ENCODE measurements at regions not wholly inside any gene's neighbourhood (a gene's known extent, or its start where the extent isn't known, plus 50 kb on each side); places are given as distances from the start of the nearest gene placed in this dataset.

DNA sequence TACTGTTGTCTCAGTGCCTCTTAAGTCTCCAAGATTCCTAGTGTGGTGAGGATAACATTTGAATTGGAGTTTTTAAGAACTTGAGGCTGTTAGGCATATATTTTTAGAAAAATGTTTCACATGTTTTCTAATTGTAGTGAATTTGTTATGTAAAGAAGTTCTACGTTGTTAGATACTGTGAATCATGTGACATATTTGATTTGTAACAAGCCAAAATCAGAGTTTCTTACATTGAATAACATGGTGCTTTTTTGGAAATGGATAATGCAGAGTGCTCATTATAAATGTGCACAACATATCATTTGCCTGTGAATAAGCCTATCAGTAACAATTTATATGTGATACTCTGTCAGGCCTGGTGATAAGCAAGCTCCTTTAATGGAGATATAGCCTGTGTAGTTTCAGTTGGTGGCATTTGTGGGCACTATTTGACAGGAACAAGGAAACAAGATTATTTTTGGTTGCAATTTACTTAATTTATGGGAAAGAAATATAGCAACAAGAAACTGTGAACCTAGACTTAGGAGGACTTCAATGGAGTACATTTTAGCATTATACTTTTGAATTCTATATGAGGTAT, 328.8 kb downstream of the ARPP21 start (continued):
- TF ChIP-seq, protein P1, sequence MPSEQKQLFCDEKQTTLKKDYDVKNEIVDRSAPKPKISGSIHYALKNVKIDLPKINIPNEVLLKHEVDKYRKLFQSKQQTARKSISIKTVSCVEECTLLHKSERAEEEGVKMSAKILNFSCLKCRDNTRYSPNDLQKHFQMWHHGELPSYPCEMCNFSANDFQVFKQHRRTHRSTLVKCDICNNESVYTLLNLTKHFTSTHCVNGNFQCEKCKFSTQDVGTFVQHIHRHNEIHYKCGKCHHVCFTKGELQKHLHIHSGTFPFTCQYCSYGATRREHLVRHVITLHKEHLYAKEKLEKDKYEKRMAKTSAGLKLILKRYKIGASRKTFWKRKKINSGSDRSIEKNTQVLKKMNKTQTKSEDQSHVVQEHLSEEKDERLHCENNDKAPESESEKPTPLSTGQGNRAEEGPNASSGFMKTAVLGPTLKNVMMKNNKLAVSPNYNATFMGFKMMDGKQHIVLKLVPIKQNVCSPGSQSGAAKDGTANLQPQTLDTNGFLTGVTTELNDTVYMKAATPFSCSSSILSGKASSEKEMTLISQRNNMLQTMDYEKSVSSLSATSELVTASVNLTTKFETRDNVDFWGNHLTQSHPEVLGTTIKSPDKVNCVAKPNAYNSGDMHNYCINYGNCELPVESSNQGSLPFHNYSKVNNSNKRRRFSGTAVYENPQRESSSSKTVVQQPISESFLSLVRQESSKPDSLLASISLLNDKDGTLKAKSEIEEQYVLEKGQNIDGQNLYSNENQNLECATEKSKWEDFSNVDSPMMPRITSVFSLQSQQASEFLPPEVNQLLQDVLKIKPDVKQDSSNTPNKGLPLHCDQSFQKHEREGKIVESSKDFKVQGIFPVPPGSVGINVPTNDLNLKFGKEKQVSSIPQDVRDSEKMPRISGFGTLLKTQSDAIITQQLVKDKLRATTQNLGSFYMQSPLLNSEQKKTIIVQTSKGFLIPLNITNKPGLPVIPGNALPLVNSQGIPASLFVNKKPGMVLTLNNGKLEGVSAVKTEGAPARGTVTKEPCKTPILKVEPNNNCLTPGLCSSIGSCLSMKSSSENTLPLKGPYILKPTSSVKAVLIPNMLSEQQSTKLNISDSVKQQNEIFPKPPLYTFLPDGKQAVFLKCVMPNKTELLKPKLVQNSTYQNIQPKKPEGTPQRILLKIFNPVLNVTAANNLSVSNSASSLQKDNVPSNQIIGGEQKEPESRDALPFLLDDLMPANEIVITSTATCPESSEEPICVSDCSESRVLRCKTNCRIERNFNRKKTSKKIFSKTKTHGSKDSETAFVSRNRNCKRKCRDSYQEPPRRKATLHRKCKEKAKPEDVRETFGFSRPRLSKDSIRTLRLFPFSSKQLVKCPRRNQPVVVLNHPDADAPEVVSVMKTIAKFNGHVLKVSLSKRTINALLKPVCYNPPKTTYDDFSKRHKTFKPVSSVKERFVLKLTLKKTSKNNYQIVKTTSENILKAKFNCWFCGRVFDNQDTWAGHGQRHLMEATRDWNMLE (tag by site-specific recombination; conservative IDR thresholded peaks at IDR 0.05; ENCODE audit: low read depth): no peak
- TF ChIP-seq, protein P2, sequence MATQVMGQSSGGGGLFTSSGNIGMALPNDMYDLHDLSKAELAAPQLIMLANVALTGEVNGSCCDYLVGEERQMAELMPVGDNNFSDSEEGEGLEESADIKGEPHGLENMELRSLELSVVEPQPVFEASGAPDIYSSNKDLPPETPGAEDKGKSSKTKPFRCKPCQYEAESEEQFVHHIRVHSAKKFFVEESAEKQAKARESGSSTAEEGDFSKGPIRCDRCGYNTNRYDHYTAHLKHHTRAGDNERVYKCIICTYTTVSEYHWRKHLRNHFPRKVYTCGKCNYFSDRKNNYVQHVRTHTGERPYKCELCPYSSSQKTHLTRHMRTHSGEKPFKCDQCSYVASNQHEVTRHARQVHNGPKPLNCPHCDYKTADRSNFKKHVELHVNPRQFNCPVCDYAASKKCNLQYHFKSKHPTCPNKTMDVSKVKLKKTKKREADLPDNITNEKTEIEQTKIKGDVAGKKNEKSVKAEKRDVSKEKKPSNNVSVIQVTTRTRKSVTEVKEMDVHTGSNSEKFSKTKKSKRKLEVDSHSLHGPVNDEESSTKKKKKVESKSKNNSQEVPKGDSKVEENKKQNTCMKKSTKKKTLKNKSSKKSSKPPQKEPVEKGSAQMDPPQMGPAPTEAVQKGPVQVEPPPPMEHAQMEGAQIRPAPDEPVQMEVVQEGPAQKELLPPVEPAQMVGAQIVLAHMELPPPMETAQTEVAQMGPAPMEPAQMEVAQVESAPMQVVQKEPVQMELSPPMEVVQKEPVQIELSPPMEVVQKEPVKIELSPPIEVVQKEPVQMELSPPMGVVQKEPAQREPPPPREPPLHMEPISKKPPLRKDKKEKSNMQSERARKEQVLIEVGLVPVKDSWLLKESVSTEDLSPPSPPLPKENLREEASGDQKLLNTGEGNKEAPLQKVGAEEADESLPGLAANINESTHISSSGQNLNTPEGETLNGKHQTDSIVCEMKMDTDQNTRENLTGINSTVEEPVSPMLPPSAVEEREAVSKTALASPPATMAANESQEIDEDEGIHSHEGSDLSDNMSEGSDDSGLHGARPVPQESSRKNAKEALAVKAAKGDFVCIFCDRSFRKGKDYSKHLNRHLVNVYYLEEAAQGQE (tag by site-specific recombination; IDR thresholded peaks at IDR 0.05): no peak
- TF ChIP-seq, protein P3, sequence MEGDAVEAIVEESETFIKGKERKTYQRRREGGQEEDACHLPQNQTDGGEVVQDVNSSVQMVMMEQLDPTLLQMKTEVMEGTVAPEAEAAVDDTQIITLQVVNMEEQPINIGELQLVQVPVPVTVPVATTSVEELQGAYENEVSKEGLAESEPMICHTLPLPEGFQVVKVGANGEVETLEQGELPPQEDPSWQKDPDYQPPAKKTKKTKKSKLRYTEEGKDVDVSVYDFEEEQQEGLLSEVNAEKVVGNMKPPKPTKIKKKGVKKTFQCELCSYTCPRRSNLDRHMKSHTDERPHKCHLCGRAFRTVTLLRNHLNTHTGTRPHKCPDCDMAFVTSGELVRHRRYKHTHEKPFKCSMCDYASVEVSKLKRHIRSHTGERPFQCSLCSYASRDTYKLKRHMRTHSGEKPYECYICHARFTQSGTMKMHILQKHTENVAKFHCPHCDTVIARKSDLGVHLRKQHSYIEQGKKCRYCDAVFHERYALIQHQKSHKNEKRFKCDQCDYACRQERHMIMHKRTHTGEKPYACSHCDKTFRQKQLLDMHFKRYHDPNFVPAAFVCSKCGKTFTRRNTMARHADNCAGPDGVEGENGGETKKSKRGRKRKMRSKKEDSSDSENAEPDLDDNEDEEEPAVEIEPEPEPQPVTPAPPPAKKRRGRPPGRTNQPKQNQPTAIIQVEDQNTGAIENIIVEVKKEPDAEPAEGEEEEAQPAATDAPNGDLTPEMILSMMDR (tag by site-specific recombination; IDR thresholded peaks at IDR 0.05): no peak
- TF ChIP-seq, protein P4, sequence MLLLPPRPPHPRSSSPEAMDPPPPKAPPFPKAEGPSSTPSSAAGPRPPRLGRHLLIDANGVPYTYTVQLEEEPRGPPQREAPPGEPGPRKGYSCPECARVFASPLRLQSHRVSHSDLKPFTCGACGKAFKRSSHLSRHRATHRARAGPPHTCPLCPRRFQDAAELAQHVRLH (tag by site-specific recombination; IDR thresholded peaks at IDR 0.05): no peak
- TF ChIP-seq ZNF658 (tag by site-specific recombination; IDR thresholded peaks at IDR 0.05) (no peak), MEIS1 (CRISPR knock-in tag; IDR thresholded peaks at IDR 0.05; ENCODE audit: borderline replicate concordance) (no peak), ZNF311 (tag by site-specific recombination; IDR thresholded peaks at IDR 0.05; ENCODE audit: borderline replicate concordance) (no peak)
- TF ChIP-seq, protein P5, sequence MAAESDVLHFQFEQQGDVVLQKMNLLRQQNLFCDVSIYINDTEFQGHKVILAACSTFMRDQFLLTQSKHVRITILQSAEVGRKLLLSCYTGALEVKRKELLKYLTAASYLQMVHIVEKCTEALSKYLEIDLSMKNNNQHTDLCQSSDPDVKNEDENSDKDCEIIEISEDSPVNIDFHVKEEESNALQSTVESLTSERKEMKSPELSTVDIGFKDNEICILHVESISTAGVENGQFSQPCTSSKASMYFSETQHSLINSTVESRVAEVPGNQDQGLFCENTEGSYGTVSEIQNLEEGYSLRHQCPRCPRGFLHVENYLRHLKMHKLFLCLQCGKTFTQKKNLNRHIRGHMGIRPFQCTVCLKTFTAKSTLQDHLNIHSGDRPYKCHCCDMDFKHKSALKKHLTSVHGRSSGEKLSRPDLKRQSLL (tag by site-specific recombination; IDR thresholded peaks at IDR 0.05): no peak

DNA sequence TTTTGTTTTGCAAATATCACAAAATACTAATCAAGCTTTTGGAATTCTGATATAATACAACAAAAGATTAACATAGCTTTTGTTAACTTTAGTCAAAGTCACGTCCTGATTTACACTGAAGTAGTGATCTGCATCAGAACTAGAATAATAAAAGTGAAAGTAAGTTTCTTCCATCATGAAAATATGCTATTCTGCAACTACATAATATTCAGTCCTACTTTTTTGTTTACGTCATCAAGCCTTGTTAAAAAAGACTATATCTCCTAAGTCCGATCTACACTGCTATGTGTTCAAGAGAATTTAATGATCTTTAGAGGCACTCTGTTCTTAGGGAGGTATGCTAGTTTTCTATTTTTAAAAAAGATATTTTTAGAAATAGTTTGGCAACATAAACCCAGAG, 330.1 kb downstream of the ARPP21 start:
- CTCF ChIA-PET: interaction anchor here (0.7 kb wide), 1 partner anchor 227 kb away, joined by 3 read pairs; no protein-coding TSS in a partner anchor
- POLR2A ChIA-PET: no interaction called here
- H3K27ac ChIP-seq (ENCODE audit: extremely low read depth, low read depth, low read length): no peak overlapping the region
- TF ChIP-seq BCL11A (tag by site-specific recombination; IDR thresholded peaks at IDR 0.05; ENCODE audit: low read depth) (no peak), ZNF138 (tag by site-specific recombination; IDR thresholded peaks at IDR 0.05; ENCODE audit: borderline replicate concordance) (no peak), ZNF426 (tag by site-specific recombination; IDR thresholded peaks at IDR 0.05) (no peak), OVOL3 (tag by site-specific recombination; IDR thresholded peaks at IDR 0.05) (no peak), ZNF10 (tag by site-specific recombination; IDR thresholded peaks at IDR 0.05) (no peak)
- TF ChIP-seq, protein P6, sequence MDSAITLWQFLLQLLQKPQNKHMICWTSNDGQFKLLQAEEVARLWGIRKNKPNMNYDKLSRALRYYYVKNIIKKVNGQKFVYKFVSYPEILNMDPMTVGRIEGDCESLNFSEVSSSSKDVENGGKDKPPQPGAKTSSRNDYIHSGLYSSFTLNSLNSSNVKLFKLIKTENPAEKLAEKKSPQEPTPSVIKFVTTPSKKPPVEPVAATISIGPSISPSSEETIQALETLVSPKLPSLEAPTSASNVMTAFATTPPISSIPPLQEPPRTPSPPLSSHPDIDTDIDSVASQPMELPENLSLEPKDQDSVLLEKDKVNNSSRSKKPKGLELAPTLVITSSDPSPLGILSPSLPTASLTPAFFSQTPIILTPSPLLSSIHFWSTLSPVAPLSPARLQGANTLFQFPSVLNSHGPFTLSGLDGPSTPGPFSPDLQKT (IDR thresholded peaks at IDR 0.05; ENCODE audit: borderline replicate concordance, low read depth, low read length): no peak
- TF ChIP-seq, protein P7, sequence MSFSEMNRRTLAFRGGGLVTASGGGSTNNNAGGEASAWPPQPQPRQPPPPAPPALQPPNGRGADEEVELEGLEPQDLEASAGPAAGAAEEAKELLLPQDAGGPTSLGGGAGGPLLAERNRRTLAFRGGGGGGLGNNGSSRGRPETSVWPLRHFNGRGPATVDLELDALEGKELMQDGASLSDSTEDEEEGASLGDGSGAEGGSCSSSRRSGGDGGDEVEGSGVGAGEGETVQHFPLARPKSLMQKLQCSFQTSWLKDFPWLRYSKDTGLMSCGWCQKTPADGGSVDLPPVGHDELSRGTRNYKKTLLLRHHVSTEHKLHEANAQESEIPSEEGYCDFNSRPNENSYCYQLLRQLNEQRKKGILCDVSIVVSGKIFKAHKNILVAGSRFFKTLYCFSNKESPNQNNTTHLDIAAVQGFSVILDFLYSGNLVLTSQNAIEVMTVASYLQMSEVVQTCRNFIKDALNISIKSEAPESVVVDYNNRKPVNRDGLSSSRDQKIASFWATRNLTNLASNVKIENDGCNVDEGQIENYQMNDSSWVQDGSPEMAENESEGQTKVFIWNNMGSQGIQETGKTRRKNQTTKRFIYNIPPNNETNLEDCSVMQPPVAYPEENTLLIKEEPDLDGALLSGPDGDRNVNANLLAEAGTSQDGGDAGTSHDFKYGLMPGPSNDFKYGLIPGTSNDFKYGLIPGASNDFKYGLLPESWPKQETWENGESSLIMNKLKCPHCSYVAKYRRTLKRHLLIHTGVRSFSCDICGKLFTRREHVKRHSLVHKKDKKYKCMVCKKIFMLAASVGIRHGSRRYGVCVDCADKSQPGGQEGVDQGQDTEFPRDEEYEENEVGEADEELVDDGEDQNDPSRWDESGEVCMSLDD (tag by site-specific recombination; IDR thresholded peaks at IDR 0.05): no peak
- TF ChIP-seq, protein P8, sequence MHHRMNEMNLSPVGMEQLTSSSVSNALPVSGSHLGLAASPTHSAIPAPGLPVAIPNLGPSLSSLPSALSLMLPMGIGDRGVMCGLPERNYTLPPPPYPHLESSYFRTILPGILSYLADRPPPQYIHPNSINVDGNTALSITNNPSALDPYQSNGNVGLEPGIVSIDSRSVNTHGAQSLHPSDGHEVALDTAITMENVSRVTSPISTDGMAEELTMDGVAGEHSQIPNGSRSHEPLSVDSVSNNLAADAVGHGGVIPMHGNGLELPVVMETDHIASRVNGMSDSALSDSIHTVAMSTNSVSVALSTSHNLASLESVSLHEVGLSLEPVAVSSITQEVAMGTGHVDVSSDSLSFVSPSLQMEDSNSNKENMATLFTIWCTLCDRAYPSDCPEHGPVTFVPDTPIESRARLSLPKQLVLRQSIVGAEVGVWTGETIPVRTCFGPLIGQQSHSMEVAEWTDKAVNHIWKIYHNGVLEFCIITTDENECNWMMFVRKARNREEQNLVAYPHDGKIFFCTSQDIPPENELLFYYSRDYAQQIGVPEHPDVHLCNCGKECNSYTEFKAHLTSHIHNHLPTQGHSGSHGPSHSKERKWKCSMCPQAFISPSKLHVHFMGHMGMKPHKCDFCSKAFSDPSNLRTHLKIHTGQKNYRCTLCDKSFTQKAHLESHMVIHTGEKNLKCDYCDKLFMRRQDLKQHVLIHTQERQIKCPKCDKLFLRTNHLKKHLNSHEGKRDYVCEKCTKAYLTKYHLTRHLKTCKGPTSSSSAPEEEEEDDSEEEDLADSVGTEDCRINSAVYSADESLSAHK (tag by site-specific recombination; IDR thresholded peaks at IDR 0.05): no peak

More for the DNA sequence above, 330.1 kb downstream of the ARPP21 start:
- Histone ChIP-seq H3K36me3 (ENCODE audit: control insufficient read depth in 2 of 2, insufficient read depth in 1 of 2, low read length in 2 of 2) (no peaks in the 10 kb centered on the region), H3K4me3 (ENCODE audit: low read depth, low read length) (no peak overlapping the region), H3K9me3 (ENCODE audit: control insufficient read depth, insufficient read depth, low read depth, low read length) (no peaks in the 10 kb centered on the region), H3K4me1 (ENCODE audit: control insufficient read depth, insufficient read depth, low read length) (no peaks in the 10 kb centered on the region)

Measured in HEK293 (cell line).